ENCODE measurements at regions not wholly inside any gene's neighbourhood (a gene's known extent, or its start where the extent isn't known, plus 50 kb on each side); places are given as distances from the start of the nearest gene placed in this dataset.

DNA sequence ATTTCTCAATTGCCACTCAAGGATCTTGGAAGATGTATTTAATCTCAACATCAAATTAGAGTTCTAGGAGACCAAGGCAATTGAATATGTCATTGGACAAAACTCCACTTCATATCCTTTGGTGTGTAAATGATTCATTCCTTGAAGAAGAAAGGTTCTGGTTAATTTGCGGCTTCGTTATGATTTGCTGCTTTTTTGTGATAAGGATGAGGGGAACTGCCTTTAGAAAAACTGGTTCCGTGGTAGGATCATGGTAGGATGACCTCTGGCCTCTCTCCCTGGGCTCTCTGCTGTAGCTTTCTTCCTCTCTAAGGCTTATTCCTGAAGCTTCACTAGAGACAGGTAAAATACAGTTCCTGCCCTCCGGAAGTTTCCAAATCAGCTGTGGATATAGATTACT is 51.5 kb upstream of the ERRFI1 start:
- TF ChIP-seq, protein P1, sequence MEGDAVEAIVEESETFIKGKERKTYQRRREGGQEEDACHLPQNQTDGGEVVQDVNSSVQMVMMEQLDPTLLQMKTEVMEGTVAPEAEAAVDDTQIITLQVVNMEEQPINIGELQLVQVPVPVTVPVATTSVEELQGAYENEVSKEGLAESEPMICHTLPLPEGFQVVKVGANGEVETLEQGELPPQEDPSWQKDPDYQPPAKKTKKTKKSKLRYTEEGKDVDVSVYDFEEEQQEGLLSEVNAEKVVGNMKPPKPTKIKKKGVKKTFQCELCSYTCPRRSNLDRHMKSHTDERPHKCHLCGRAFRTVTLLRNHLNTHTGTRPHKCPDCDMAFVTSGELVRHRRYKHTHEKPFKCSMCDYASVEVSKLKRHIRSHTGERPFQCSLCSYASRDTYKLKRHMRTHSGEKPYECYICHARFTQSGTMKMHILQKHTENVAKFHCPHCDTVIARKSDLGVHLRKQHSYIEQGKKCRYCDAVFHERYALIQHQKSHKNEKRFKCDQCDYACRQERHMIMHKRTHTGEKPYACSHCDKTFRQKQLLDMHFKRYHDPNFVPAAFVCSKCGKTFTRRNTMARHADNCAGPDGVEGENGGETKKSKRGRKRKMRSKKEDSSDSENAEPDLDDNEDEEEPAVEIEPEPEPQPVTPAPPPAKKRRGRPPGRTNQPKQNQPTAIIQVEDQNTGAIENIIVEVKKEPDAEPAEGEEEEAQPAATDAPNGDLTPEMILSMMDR (conservative IDR thresholded peaks at IDR 0.05; ENCODE audit: low read length), result no peak
- TF ChIP-seq EZH2phosphoT487 (IDR thresholded peaks at IDR 0.05; ENCODE audit: borderline replicate concordance), result no peak

Data from Loucy (cell line).